DND-41 (cell line): ENCODE measurements at regions not wholly inside any gene's neighbourhood (a gene's known extent, or its start where the extent isn't known, plus 50 kb on each side); places are given as distances from the start of the nearest gene placed in this dataset.

ENCODE experiments used
- ATAC-seq: fragments of 200-7000 bp; cut with Tn5 transposase; 3 replicates; pipeline ENCODE4 v1.9.1; 2021; ENCODE audit warnings: low read depth; ENCODE audit not compliant: insufficient read depth
- DNase-seq: peaks from one replicate; pipeline ENCODE4 v3.0.0-alpha.2; 2020
- H2AFZ ChIP-seq: 2 replicates; pipeline ENCODE4 v1.6.0; 2012; ENCODE audit warnings: low read depth, low read length
- H3K27ac ChIP-seq: 2 replicates; pipeline ENCODE4 v1.5.1; 2012; ENCODE audit warnings: low read length, inconsistent platforms
- H3K27me3 ChIP-seq: fragments of 200-600 bp; sonication (generic); 2 replicates; pipeline ENCODE4 v1.6.0; 2012; ENCODE audit warnings: low read length, mild to moderate bottlenecking, inconsistent platforms; ENCODE audit not compliant: insufficient read depth, poor library complexity
- H3K36me3 ChIP-seq: 2 replicates; pipeline ENCODE4 v1.5.1; 2012; ENCODE audit warnings: low read length, inconsistent platforms; ENCODE audit not compliant: insufficient read depth
- H3K4me1 ChIP-seq: 2 replicates; pipeline ENCODE4 v1.5.1; 2012; ENCODE audit warnings: mild to moderate bottlenecking, low read length; ENCODE audit not compliant: insufficient read depth
- H3K4me2 ChIP-seq: 2 replicates; pipeline ENCODE4 v1.6.0; 2012; ENCODE audit warnings: mild to moderate bottlenecking, moderate library complexity, low read length, inconsistent platforms; ENCODE audit not compliant: insufficient read depth
- H3K4me3 ChIP-seq, 2 experiments: fragments of 200-600 bp in 1 of 2; shearing (Covaris generic) in 1 of 2; 2 replicates each; pipeline ENCODE4 v1.5.1; 2012 to 2016; ENCODE audit warnings: inconsistent platforms in 2 of 2, low read length in 2 of 2, mild to moderate bottlenecking in 2 of 2, low read depth in 1 of 2, moderate library complexity in 1 of 2
- H3K79me2 ChIP-seq: 2 replicates; pipeline ENCODE4 v1.6.0; 2012; ENCODE audit warnings: low read length, inconsistent platforms; ENCODE audit not compliant: insufficient read depth
- H3K9ac ChIP-seq: 2 replicates; pipeline ENCODE4 v1.6.0; 2012; ENCODE audit warnings: low read depth, mild to moderate bottlenecking, inconsistent platforms, low read length, moderate library complexity
- H3K9me3 ChIP-seq: 2 replicates; pipeline ENCODE4 v1.5.1; 2012; ENCODE audit warnings: low read length, moderate library complexity, mild to moderate bottlenecking, inconsistent platforms; ENCODE audit not compliant: insufficient read depth, severe bottlenecking
- H4K20me1 ChIP-seq: 2 replicates; pipeline ENCODE4 v1.6.0; 2012; ENCODE audit warnings: low read length; ENCODE audit not compliant: insufficient read depth
- CTCF ChIP-seq: IDR thresholded peaks from 2 replicates; pipeline ENCODE4 v1.5.1; 2012; ENCODE audit warnings: borderline replicate concordance, low read length, moderate library complexity, mild to moderate bottlenecking; ENCODE audit not compliant: poor library complexity, severe bottlenecking; ENCODE audit errors: extremely low read depth
- EZH2 ChIP-seq: IDR thresholded peaks from 3 replicates; pipeline ENCODE4 v1.6.1; 2012; ENCODE audit warnings: borderline replicate concordance, low read depth, mild to moderate bottlenecking, moderate library complexity, low read length, inconsistent platforms; ENCODE audit not compliant: severe bottlenecking

GRCh38 chr4:24093446-24093845 lies 203.6 kb upstream of the PPARGC1A start:
- Histone ChIP-seq H3K4me3 (no peak overlapping the region), H3K9me3 (no peaks in the 10 kb centered on the region), H3K36me3 (no peaks in the 10 kb centered on the region), H2AFZ (no peak overlapping the region), H3K27ac (no peak overlapping the region), H3K79me2 (no peaks in the 10 kb centered on the region), H3K9ac (no peak overlapping the region), H3K4me2 (no peak overlapping the region), H3K27me3 (no peaks in the 10 kb centered on the region), H3K4me1 (no peaks in the 10 kb centered on the region), H4K20me1 (no peaks in the 10 kb centered on the region)
- no peak for TF ChIP-seq EZH2
- TF ChIP-seq CTCF: no peak
- ATAC-seq: no peak
- no peak for DNase-seq

- TF ChIP-seq EZH2 (no peak), CTCF (no peak)
- Histone ChIP-seq H3K27ac (no peak overlapping the region), H3K79me2 (no peaks in the 10 kb centered on the region), H2AFZ (no peak overlapping the region), H3K4me1 (no peaks in the 10 kb centered on the region), H3K4me3 (no peak overlapping the region), H3K9ac (no peak overlapping the region), H3K36me3 (no peaks in the 10 kb centered on the region), H4K20me1 (no peaks in the 10 kb centered on the region), H3K4me2 (no peak overlapping the region), H3K9me3 (no peaks in the 10 kb centered on the region), H3K27me3 (no peaks in the 10 kb centered on the region)
- DNase-seq (no peak), ATAC-seq (no peak)
These were observed 201.9 kb upstream of the PPARGC1A start for GRCh38 chr4:24091639-24092233.

- Histone ChIP-seq H3K4me1 (no peaks in the 10 kb centered on the region), H3K27ac (no peak overlapping the region), H4K20me1 (no peaks in the 10 kb centered on the region), H2AFZ (no peak overlapping the region), H3K4me2 (no peak overlapping the region), H3K27me3 (no peaks in the 10 kb centered on the region), H3K9ac (no peak overlapping the region), H3K36me3 (no peaks in the 10 kb centered on the region), H3K4me3 (no peak overlapping the region), H3K9me3 (no peaks in the 10 kb centered on the region), H3K79me2 (no peaks in the 10 kb centered on the region)
- TF ChIP-seq CTCF: no peak
- no peak for TF ChIP-seq EZH2
- DNase-seq: no peak
- ATAC-seq: no peak
These were observed 200.1 kb upstream of the PPARGC1A start for GRCh38 chr4:24089851-24090534.
